ENCODE measurements at regions not wholly inside any gene's neighbourhood (a gene's known extent, or its start where the extent isn't known, plus 50 kb on each side); places are given as distances from the start of the nearest gene placed in this dataset.

- TF ChIP-seq REST (IDR thresholded peaks at IDR 0.05; ENCODE audit: low read depth) = no peak
- 0 out of 2 replicates have a peak, but pooled peaks have one; percentile 20 for TF ChIP-seq TEAD4 (IDR thresholded peaks at IDR 0.05)
Observed at GRCh38 chr21:18832950-18833349, 429.4 kb upstream of the TMPRSS15 start.

- TF ChIP-seq REST (IDR thresholded peaks at IDR 0.05; ENCODE audit: low read depth) (no peak), RAD21 (IDR thresholded peaks at IDR 0.05; ENCODE audit: low read depth) (peak; percentile 16; the same call in 1 of the 2 replicates), CEBPB (IDR thresholded peaks at IDR 0.05) (no peak), YY1 (IDR thresholded peaks at IDR 0.05; ENCODE audit: low read depth) (no peak)
Observed at GRCh38 chr21:18840239-18840638, 436.7 kb upstream of the TMPRSS15 start.

- no peak for TF ChIP-seq CEBPB (IDR thresholded peaks at IDR 0.05)
- no peak for TF ChIP-seq CREB1 (IDR thresholded peaks at IDR 0.05; ENCODE audit: low read depth)
- no peak for TF ChIP-seq EP300 (IDR thresholded peaks at IDR 0.05; ENCODE audit: borderline replicate concordance)
- no peak for TF ChIP-seq YY1 (IDR thresholded peaks at IDR 0.05; ENCODE audit: low read depth)
- TF ChIP-seq MAX (IDR thresholded peaks at IDR 0.05) = no peak
- TF ChIP-seq TCF12 (IDR thresholded peaks at IDR 0.05; ENCODE audit: low read depth) = no peak
- TF ChIP-seq TAF1 (IDR thresholded peaks at IDR 0.05; ENCODE audit: low read depth) = no peak
- TF ChIP-seq EGR1 (IDR thresholded peaks at IDR 0.05) = no peak
- no peak for TF ChIP-seq ZBTB7A (IDR thresholded peaks at IDR 0.05; ENCODE audit: low read depth)
- TF ChIP-seq TEAD4 (IDR thresholded peaks at IDR 0.05) = no peak
- TF ChIP-seq USF1 (IDR thresholded peaks at IDR 0.05) = no peak
- TF ChIP-seq FOXM1 (IDR thresholded peaks at IDR 0.05; ENCODE audit: borderline replicate concordance, low read depth) = no peak
- TF ChIP-seq NFIC (IDR thresholded peaks at IDR 0.05) = no peak
- no peak for TF ChIP-seq REST (IDR thresholded peaks at IDR 0.05; ENCODE audit: low read depth)
- no peak for TF ChIP-seq RAD21 (IDR thresholded peaks at IDR 0.05; ENCODE audit: low read depth)
Observed at GRCh38 chr21:18869104-18869503, 465.5 kb upstream of the TMPRSS15 start.

- TF ChIP-seq ZBTB7A (IDR thresholded peaks at IDR 0.05; ENCODE audit: low read depth) (no peak), TCF12 (IDR thresholded peaks at IDR 0.05; ENCODE audit: low read depth) (no peak), EP300 (IDR thresholded peaks at IDR 0.05; ENCODE audit: borderline replicate concordance) (no peak), EGR1 (IDR thresholded peaks at IDR 0.05) (no peak), TAF1 (IDR thresholded peaks at IDR 0.05; ENCODE audit: low read depth) (no peak), CREB1 (IDR thresholded peaks at IDR 0.05; ENCODE audit: low read depth) (no peak), TEAD4 (IDR thresholded peaks at IDR 0.05) (no peak), YY1 (IDR thresholded peaks at IDR 0.05; ENCODE audit: low read depth) (no peak)
Observed at GRCh38 chr21:18877917-18878316, 474.3 kb upstream of the TMPRSS15 start.

- TF ChIP-seq CEBPB (IDR thresholded peaks at IDR 0.05) (no peak), YY1 (IDR thresholded peaks at IDR 0.05; ENCODE audit: low read depth) (no peak), TAF1 (IDR thresholded peaks at IDR 0.05; ENCODE audit: low read depth) (no peak), TEAD4 (IDR thresholded peaks at IDR 0.05) (no peak), EGR1 (IDR thresholded peaks at IDR 0.05) (no peak), FOXM1 (IDR thresholded peaks at IDR 0.05; ENCODE audit: borderline replicate concordance, low read depth) (no peak), TCF12 (IDR thresholded peaks at IDR 0.05; ENCODE audit: low read depth) (no peak), MAX (IDR thresholded peaks at IDR 0.05) (no peak), USF1 (IDR thresholded peaks at IDR 0.05) (no peak), NFIC (IDR thresholded peaks at IDR 0.05) (no peak), CREB1 (IDR thresholded peaks at IDR 0.05; ENCODE audit: low read depth) (no peak), EP300 (IDR thresholded peaks at IDR 0.05; ENCODE audit: borderline replicate concordance) (no peak), RAD21 (IDR thresholded peaks at IDR 0.05; ENCODE audit: low read depth) (no peak), ZBTB7A (IDR thresholded peaks at IDR 0.05; ENCODE audit: low read depth) (no peak), REST (IDR thresholded peaks at IDR 0.05; ENCODE audit: low read depth) (no peak)
Observed at GRCh38 chr21:18887922-18888602, 484.5 kb upstream of the TMPRSS15 start.
